ENCODE measurements at regions not wholly inside any gene's neighbourhood (a gene's known extent, or its start where the extent isn't known, plus 50 kb on each side); places are given as distances from the start of the nearest gene placed in this dataset.

- Histone ChIP-seq H3K9me3 (no peaks in the 10 kb centered on the region), H3K27ac (no peak overlapping the region), H3K4me3 (no peak overlapping the region), H3K27me3 (no peaks in the 10 kb centered on the region), H3K36me3 (no peaks in the 10 kb centered on the region), H3K4me1 (no peaks in the 10 kb centered on the region)
- TF ChIP-seq, protein P1, sequence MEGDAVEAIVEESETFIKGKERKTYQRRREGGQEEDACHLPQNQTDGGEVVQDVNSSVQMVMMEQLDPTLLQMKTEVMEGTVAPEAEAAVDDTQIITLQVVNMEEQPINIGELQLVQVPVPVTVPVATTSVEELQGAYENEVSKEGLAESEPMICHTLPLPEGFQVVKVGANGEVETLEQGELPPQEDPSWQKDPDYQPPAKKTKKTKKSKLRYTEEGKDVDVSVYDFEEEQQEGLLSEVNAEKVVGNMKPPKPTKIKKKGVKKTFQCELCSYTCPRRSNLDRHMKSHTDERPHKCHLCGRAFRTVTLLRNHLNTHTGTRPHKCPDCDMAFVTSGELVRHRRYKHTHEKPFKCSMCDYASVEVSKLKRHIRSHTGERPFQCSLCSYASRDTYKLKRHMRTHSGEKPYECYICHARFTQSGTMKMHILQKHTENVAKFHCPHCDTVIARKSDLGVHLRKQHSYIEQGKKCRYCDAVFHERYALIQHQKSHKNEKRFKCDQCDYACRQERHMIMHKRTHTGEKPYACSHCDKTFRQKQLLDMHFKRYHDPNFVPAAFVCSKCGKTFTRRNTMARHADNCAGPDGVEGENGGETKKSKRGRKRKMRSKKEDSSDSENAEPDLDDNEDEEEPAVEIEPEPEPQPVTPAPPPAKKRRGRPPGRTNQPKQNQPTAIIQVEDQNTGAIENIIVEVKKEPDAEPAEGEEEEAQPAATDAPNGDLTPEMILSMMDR (IDR thresholded peaks at IDR 0.05) = no peak
- TF ChIP-seq POLR2A (IDR thresholded peaks at IDR 0.05) = no peak
- DNase-seq = no peak
- WGBS, 4 donors = 71 to 86% (median 85%) methylated on average over 3 of the region's 3 CpGs
- no peak for ATAC-seq
- intact Hi-C loops (cut with DNase I) = no loop called here
These were observed 112.2 kb upstream of the NUDT12 start for GRCh38 chr5:103674739-103675138.

- H3K36me3 ChIP-seq = no peaks in the 10 kb centered on the region
- H3K27me3 ChIP-seq = no peaks in the 10 kb centered on the region
- no peak overlapping the region for H3K4me3 ChIP-seq
- DNase-seq = no peak
- 55 to 65% (median 64%) methylated on average over 1 of the region's 1 CpG for WGBS, 4 donors
- no peak for ATAC-seq
- no peak overlapping the region for H3K27ac ChIP-seq
- H3K4me1 ChIP-seq = no peaks in the 10 kb centered on the region
- intact Hi-C loops (cut with DNase I) = no loop called here
- TF ChIP-seq, protein P1 (IDR thresholded peaks at IDR 0.05) = no peak
- H3K9me3 ChIP-seq = no peaks in the 10 kb centered on the region
These were observed 111.7 kb upstream of the NUDT12 start for GRCh38 chr5:103674251-103674650.

GRCh38 chr5:103669615-103670014 lies 107.0 kb upstream of the NUDT12 start:
- DNase-seq (no peak), ATAC-seq (no peak)
- Histone ChIP-seq H3K4me3 (no peak overlapping the region), H3K27me3 (no peaks in the 10 kb centered on the region), H3K4me1 (no peaks in the 10 kb centered on the region), H3K36me3 (no peaks in the 10 kb centered on the region), H3K9me3 (peaks cover 0 to 3% (median 0%) of the 10 kb centered on the region in 12 donors), H3K27ac (no peak overlapping the region)
- 90 to 92% (median 91%) methylated on average over 5 of the region's 5 CpGs for WGBS, 4 donors
- no peak for TF ChIP-seq POLR2A (IDR thresholded peaks at IDR 0.05)
- TF ChIP-seq, protein P1 (IDR thresholded peaks at IDR 0.05) = no peak
- intact Hi-C loops (cut with DNase I) = no loop called here

GRCh38 chr5:103668281-103668680 lies 105.7 kb upstream of the NUDT12 start:
- H3K27ac ChIP-seq = no peak overlapping the region
- ATAC-seq (no peak), DNase-seq (no peak)
- 44 to 72% (median 56%) methylated on average over 3 of the region's 3 CpGs for WGBS, 4 donors
- no peaks in the 10 kb centered on the region for H3K27me3 ChIP-seq
- H3K4me1 ChIP-seq = no peaks in the 10 kb centered on the region
- no peak overlapping the region for H3K4me3 ChIP-seq
- intact Hi-C loops (cut with DNase I) = no loop called here
- H3K9me3 ChIP-seq = peaks cover 0 to 12% (median 2%) of the 10 kb centered on the region in 12 donors
- TF ChIP-seq, protein P1 (IDR thresholded peaks at IDR 0.05) = no peak
- no peak for TF ChIP-seq POLR2A (IDR thresholded peaks at IDR 0.05)
- H3K36me3 ChIP-seq = no peaks in the 10 kb centered on the region
